ENCODE measurements at regions not wholly inside any gene's neighbourhood (a gene's known extent, or its start where the extent isn't known, plus 50 kb on each side); places are given as distances from the start of the nearest gene placed in this dataset.

DNA sequence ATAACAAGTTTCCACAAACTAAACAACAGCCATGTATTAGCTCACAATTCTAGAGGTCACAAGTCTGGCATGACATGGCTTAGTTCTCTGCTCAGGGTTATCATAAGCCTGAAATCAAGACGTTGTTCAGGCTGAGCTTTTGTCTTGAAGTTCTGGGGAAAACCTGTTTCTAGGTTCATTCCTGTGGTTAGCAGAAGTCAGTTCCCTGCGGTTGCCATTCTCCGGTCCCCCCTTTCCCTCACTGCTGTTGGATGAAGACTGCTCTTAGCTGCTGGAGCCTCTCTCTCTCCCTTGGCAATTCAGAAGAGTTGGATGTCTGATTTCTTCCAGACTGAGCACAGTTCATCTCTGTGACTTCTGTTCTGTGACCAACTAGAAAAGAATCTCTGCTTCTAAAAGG lies 962.6 kb downstream of the PCDH7 start:
- no peaks in the 10 kb centered on the region for H3K36me3 Mint-ChIP-seq

DNA sequence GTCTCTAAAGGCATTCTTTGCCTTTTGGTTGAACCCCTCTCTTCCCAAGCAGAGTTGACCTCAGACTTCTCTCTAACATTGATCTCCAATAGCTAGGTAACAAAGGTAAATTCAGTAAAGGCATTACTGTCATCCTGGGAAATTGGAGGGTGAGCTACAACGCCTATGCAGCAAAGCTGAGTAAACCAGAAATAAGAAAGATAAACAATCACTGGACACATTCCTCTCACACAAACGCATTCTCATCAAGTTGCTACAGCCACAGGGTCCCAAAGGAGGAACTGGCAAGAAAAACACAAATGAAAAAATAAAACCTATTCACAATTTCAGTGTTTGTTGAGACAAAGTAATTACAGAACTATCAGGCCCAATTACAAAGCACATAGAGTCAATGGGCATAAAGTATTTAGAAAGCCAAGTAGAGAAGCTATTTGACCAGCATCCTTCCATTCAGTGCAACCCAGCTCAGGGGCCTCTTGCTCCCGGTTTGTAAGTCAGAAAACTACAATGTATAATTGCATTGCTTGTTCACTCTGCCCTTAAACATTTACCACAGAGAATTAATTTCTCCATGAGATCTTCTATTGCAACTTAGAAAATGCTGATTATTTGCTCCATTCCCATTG lies 967.7 kb downstream of the PCDH7 start:
- no peak for DNase-seq
- no peaks in the 10 kb centered on the region for H3K27me3 ChIP-seq (ENCODE audit: control insufficient read depth, insufficient read depth, low read length)
- Mint-ChIP-seq H3K27ac (no peak overlapping the region), H3K4me1 (no peaks in the 10 kb centered on the region), H3K27me3 (ENCODE audit: low read depth in 2 of 2) (no peaks in the 10 kb centered on the region), H3K36me3 (no peaks in the 10 kb centered on the region), H3K4me3 (no peak overlapping the region), H3K9me3 (peaks cover 4% of the 10 kb centered on the region in 2 donors)
- TF ChIP-seq, protein P1, sequence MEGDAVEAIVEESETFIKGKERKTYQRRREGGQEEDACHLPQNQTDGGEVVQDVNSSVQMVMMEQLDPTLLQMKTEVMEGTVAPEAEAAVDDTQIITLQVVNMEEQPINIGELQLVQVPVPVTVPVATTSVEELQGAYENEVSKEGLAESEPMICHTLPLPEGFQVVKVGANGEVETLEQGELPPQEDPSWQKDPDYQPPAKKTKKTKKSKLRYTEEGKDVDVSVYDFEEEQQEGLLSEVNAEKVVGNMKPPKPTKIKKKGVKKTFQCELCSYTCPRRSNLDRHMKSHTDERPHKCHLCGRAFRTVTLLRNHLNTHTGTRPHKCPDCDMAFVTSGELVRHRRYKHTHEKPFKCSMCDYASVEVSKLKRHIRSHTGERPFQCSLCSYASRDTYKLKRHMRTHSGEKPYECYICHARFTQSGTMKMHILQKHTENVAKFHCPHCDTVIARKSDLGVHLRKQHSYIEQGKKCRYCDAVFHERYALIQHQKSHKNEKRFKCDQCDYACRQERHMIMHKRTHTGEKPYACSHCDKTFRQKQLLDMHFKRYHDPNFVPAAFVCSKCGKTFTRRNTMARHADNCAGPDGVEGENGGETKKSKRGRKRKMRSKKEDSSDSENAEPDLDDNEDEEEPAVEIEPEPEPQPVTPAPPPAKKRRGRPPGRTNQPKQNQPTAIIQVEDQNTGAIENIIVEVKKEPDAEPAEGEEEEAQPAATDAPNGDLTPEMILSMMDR (IDR thresholded peaks at IDR 0.05): no peak
- no peak overlapping the region for H3K27ac ChIP-seq (ENCODE audit: low read length)
- no peak overlapping the region for H3K4me3 ChIP-seq (ENCODE audit: low read length)
- intact Hi-C loops (cut with micrococcal nuclease): no loop called here
- no peaks in the 10 kb centered on the region for H3K36me3 ChIP-seq (ENCODE audit: control insufficient read depth, insufficient read depth, low read length)
- H3K4me1 ChIP-seq (ENCODE audit: control insufficient read depth, insufficient read depth, low read length): no peaks in the 10 kb centered on the region
- ATAC-seq: no peak
- WGBS (ENCODE audit: insufficient coverage): 82% methylated on average over 3 of the region's 3 CpGs
- no peaks in the 10 kb centered on the region for H3K9me3 ChIP-seq (ENCODE audit: control insufficient read depth, insufficient read depth, low read length)

More for the DNA sequence above, 962.6 kb downstream of the PCDH7 start:
- intact Hi-C loops (cut with micrococcal nuclease): no loop called here
- H3K4me1 Mint-ChIP-seq: no peaks in the 10 kb centered on the region
- TF ChIP-seq, protein P1 (IDR thresholded peaks at IDR 0.05): no peak
- Histone ChIP-seq H3K27me3 (ENCODE audit: control insufficient read depth, insufficient read depth, low read length) (no peaks in the 10 kb centered on the region), H3K36me3 (ENCODE audit: control insufficient read depth, insufficient read depth, low read length) (no peaks in the 10 kb centered on the region), H3K27ac (ENCODE audit: low read length) (no peak overlapping the region), H3K4me3 (ENCODE audit: low read length) (no peak overlapping the region), H3K9me3 (ENCODE audit: control insufficient read depth, insufficient read depth, low read length) (no peaks in the 10 kb centered on the region), H3K4me1 (ENCODE audit: control insufficient read depth, insufficient read depth, low read length) (no peaks in the 10 kb centered on the region)
- no peak for ATAC-seq
- 58% methylated on average over 3 of the region's 3 CpGs for WGBS (ENCODE audit: insufficient coverage)
- no peaks in the 10 kb centered on the region for H3K27me3 Mint-ChIP-seq (ENCODE audit: low read depth in 2 of 2)
- no peak for DNase-seq
- no peak overlapping the region for H3K4me3 Mint-ChIP-seq
- H3K9me3 Mint-ChIP-seq: peaks cover 2 to 6% of the 10 kb centered on the region in 2 donors
- H3K27ac Mint-ChIP-seq: no peak overlapping the region

DNA sequence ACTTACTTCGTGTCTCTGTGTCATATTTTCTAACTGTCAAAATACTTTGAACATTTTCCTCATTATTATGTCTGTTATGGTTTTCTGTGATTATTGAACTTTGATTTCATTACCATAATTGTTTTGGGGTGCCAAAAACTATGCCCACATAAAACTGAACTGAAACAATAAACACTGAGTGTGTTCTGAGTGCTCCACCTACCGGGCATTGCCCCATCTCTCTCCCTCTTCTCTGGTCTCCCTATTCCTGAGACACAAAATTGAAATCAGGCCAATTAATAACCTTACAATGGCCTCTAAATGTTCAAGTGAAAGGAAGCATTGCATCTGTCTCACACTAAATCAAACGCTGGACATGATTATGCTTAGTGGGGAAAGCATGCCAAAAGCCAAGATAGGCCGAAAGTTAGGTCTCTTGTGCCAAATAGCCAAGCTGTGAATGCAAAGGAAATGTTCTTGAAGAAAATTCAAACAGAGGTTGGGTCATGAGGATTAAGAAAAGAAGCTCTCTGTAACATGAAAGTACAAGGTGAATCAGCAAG lies 972.3 kb downstream of the PCDH7 start:
- Histone ChIP-seq H3K4me1 (ENCODE audit: control insufficient read depth, insufficient read depth, low read length) (no peaks in the 10 kb centered on the region), H3K27me3 (ENCODE audit: control insufficient read depth, insufficient read depth, low read length) (no peaks in the 10 kb centered on the region), H3K27ac (ENCODE audit: low read length) (no peak overlapping the region), H3K9me3 (ENCODE audit: control insufficient read depth, insufficient read depth, low read length) (no peaks in the 10 kb centered on the region), H3K36me3 (ENCODE audit: control insufficient read depth, insufficient read depth, low read length) (no peaks in the 10 kb centered on the region), H3K4me3 (ENCODE audit: low read length) (no peak overlapping the region)
- no peak overlapping the region for H3K27ac Mint-ChIP-seq
- no peaks in the 10 kb centered on the region for H3K4me1 Mint-ChIP-seq
- H3K27me3 Mint-ChIP-seq (ENCODE audit: low read depth in 2 of 2): no peaks in the 10 kb centered on the region
- H3K9me3 Mint-ChIP-seq: peaks cover 11 to 14% of the 10 kb centered on the region in 2 donors
- no peak for DNase-seq
- H3K4me3 Mint-ChIP-seq: no peak overlapping the region
- no peak for ATAC-seq
- no peaks in the 10 kb centered on the region for H3K36me3 Mint-ChIP-seq
- TF ChIP-seq, protein P1 (IDR thresholded peaks at IDR 0.05): no peak
- intact Hi-C loops (cut with micrococcal nuclease): loop anchor here (5.0 kb wide), 1 partner anchor 720 kb away; no protein-coding TSS in a partner anchor
- 85% methylated on average over 3 of the region's 4 CpGs for WGBS (ENCODE audit: insufficient coverage)

DNA sequence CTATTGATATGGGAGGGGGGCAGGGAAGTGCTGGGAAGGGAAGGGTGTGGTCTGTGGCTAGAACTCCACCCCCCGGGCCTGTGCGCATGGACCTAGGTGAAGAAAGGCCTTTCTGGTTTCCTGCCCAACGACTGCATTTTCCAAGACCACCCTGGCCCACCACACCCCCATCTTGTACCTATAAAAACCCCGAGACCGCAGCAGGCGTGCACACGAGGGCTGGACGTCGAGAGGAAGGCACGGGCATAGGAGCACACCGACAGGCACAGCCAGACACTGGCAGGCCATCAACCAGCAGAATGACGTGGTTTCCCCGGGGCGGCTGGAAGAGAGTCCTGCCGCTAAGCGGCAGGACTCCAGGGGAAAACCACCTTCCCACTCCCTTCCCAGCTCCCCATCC lies 981.1 kb downstream of the PCDH7 start:
- Mint-ChIP-seq H3K27me3 (ENCODE audit: low read depth in 2 of 2) (no peaks in the 10 kb centered on the region), H3K36me3 (peaks cover 12% of the 10 kb centered on the region), H3K27ac (no peak overlapping the region), H3K4me3 (no peak overlapping the region), H3K9me3 (peaks cover 11 to 25% of the 10 kb centered on the region in 2 donors), H3K4me1 (no peaks in the 10 kb centered on the region)
- 93% methylated on average over 14 of the region's 16 CpGs for WGBS (ENCODE audit: insufficient coverage)
- no peaks in the 10 kb centered on the region for H3K27me3 ChIP-seq (ENCODE audit: control insufficient read depth, insufficient read depth, low read length)
- ATAC-seq (no peak), DNase-seq (no peak)
- no peaks in the 10 kb centered on the region for H3K4me1 ChIP-seq (ENCODE audit: control insufficient read depth, insufficient read depth, low read length)
- TF ChIP-seq, protein P1 (IDR thresholded peaks at IDR 0.05): no peak
- intact Hi-C loops (cut with micrococcal nuclease): no loop called here
- no peak overlapping the region for H3K4me3 ChIP-seq (ENCODE audit: low read length)
- no peak overlapping the region for H3K27ac ChIP-seq (ENCODE audit: low read length)
- no peaks in the 10 kb centered on the region for H3K36me3 ChIP-seq (ENCODE audit: control insufficient read depth, insufficient read depth, low read length)
- peaks cover 4% of the 10 kb centered on the region for H3K9me3 ChIP-seq (ENCODE audit: control insufficient read depth, insufficient read depth, low read length)

Measured in natural killer cell (primary cell).